ENCODE measurements at regions not wholly inside any gene's neighbourhood (a gene's known extent, or its start where the extent isn't known, plus 50 kb on each side); places are given as distances from the start of the nearest gene placed in this dataset.
A peak's percentile ranks its signal among the peaks of the same experiment; 100 is the strongest.
"Not testable (repeated sequence)": the region's sequence is repeated elsewhere in the genome, so short reads cannot be mapped to it uniquely, and the experiment has no call there.

- no peak for FAIRE-seq
- POLR2A ChIA-PET, result no interaction called here
- intact Hi-C loops (cut with micrococcal nuclease), result no loop called here
Observed at GRCh38 chr5:62812621-62813255, 234.1 kb downstream of the LRRC70 start.

GRCh38 chr5:62804819-62805218 lies 226.2 kb downstream of the LRRC70 start:
- BruUV-seq (replicated peaks); H3K27ac ChIP-seq (ENCODE audit: extremely low read depth, low read depth, low read length); H3K9ac ChIP-seq (ENCODE audit: insufficient read depth in 1 of 2, low read depth in 2 of 2, low read length in 2 of 2); FAIRE-seq; H3K79me2 ChIP-seq (ENCODE audit: control insufficient read depth, insufficient read depth, low read length); H3K4me1 ChIP-seq (replicated peaks in 1 of 2; ENCODE audit: control insufficient read depth in 2 of 2, insufficient read depth in 2 of 2, low read length in 2 of 2); H3K36me3 ChIP-seq (ENCODE audit: control insufficient read depth, insufficient read depth, low read length); H3K9me1 ChIP-seq (ENCODE audit: control insufficient read depth, insufficient read depth, low read length); DNase-seq (ENCODE audit: extremely low read depth in 1 of 4, low spot score in 3 of 4); H3K27me3 ChIP-seq (ENCODE audit: control insufficient read depth in 2 of 2, insufficient read depth in 2 of 2, low read length in 2 of 2); POLR2A ChIA-PET; H4K20me1 ChIP-seq (replicated peaks; ENCODE audit: control insufficient read depth, insufficient read depth, low read length); intact Hi-C loops (cut with micrococcal nuclease); CTCF ChIA-PET (ENCODE audit: low intra/inter-chr PET ratio); H3K9me3 ChIP-seq (replicated peaks; ENCODE audit: control insufficient read depth, insufficient read depth, low read depth, low read length); in situ Hi-C loops (cut with MboI): not testable (repeated sequence)
- peak; percentile 58 for ATAC-seq
- Histone ChIP-seq H3K4me3 (peak overlapping the region; percentile 18; the same call in 1 of the 2 replicates), H2AFZ (ENCODE audit: low read depth, low read length) (peak overlapping the region; percentile 44; the same call in 1 of the 2 replicates), H3K4me2 (ENCODE audit: insufficient read depth, low read length) (peak overlapping the region; percentile 37; the same call in 1 of the 2 replicates)
- TF ChIP-seq L3MBTL2 (IDR thresholded peaks at IDR 0.05), result peak; percentile 16; the same call in 1 of the 2 replicates
- peak; percentile 20 for TF ChIP-seq PRDM10 (IDR thresholded peaks at IDR 0.05; ENCODE audit: partially characterized antibody)
- WGBS (ENCODE audit: insufficient coverage, low coverage, missing lambda C conversion rate), result 3% methylated on average over 2 of the region's 13 CpGs

More at GRCh38 chr5:62812621-62813255, 234.1 kb downstream of the LRRC70 start:
- Histone ChIP-seq H3K9me1 (ENCODE audit: control insufficient read depth, insufficient read depth, low read length) (no peaks in the 10 kb centered on the region), H3K9me3 (replicated peaks; ENCODE audit: control insufficient read depth, insufficient read depth, low read depth, low read length) (no peaks in the 10 kb centered on the region), H3K4me3 (no peak overlapping the region), H2AFZ (ENCODE audit: low read depth, low read length) (no peak overlapping the region), H4K20me1 (replicated peaks; ENCODE audit: control insufficient read depth, insufficient read depth, low read length) (no peaks in the 10 kb centered on the region), H3K79me2 (ENCODE audit: control insufficient read depth, insufficient read depth, low read length) (no peaks in the 10 kb centered on the region), H3K36me3 (ENCODE audit: control insufficient read depth, insufficient read depth, low read length) (no peaks in the 10 kb centered on the region), H3K4me2 (ENCODE audit: insufficient read depth, low read length) (no peak overlapping the region), H3K9ac (ENCODE audit: insufficient read depth in 1 of 2, low read depth in 2 of 2, low read length in 2 of 2) (no peak overlapping the region), H3K27me3 (ENCODE audit: control insufficient read depth in 2 of 2, insufficient read depth in 2 of 2, low read length in 2 of 2) (no peaks in the 10 kb centered on the region), H3K27ac (ENCODE audit: extremely low read depth, low read depth, low read length) (no peak overlapping the region), H3K4me1 (replicated peaks in 1 of 2; ENCODE audit: control insufficient read depth in 2 of 2, insufficient read depth in 2 of 2, low read length in 2 of 2) (no peaks in the 10 kb centered on the region)
- CTCF ChIA-PET (ENCODE audit: low intra/inter-chr PET ratio), result no interaction called here
- no TSS peak for BruUV-seq (replicated peaks)
- DNase-seq (ENCODE audit: extremely low read depth in 1 of 4, low spot score in 3 of 4), result no peak
- TF ChIP-seq ZNF354B (CRISPR knock-in tag; IDR thresholded peaks at IDR 0.05), result no peak
- no peak for TF ChIP-seq STAG1 (CRISPR knock-in tag; IDR thresholded peaks at IDR 0.05; ENCODE audit: borderline replicate concordance)
- TF ChIP-seq HDAC1 (IDR thresholded peaks at IDR 0.05), result no peak
- TF ChIP-seq ZNF316 (IDR thresholded peaks at IDR 0.05), result no peak
- TF ChIP-seq JUND (IDR thresholded peaks at IDR 0.05; ENCODE audit: borderline replicate concordance, low read depth, low read length), result no peak
- no peak for TF ChIP-seq JUND (tag; IDR thresholded peaks at IDR 0.05; ENCODE audit: borderline replicate concordance, low read depth, low read length)
- no peak for TF ChIP-seq CREBBP (IDR thresholded peaks at IDR 0.05; ENCODE audit: low read depth, low read length)
- no peak for TF ChIP-seq CCAR2 (IDR thresholded peaks at IDR 0.05; ENCODE audit: low read depth, low read length)
- ATAC-seq, result no peak
- in situ Hi-C loops (cut with MboI), result no loop called here
- WGBS (ENCODE audit: insufficient coverage, low coverage, missing lambda C conversion rate), result under 1% methylated on average over 6 of the region's 6 CpGs

All from K562 (cell line).